CD4-positive, CD25-positive, alpha-beta regulatory T cell (primary cell): ENCODE measurements at regions not wholly inside any gene's neighbourhood (a gene's known extent, or its start where the extent isn't known, plus 50 kb on each side); places are given as distances from the start of the nearest gene placed in this dataset.
A peak's percentile ranks its signal among the peaks of the same experiment; 100 is the strongest.

Experiments used
- ATAC-seq, 2 donors: fragments of 150-1000 bp; cut with Tn5 transposase; one replicate each; pipeline ENCODE4 v1.10.0; 2021; ENCODE audit warnings: low read depth in 2 of 2, moderate number of reproducible peaks in 2 of 2, moderate library complexity in 1 of 2
- DNase-seq, 3 donors: peaks; one replicate each; pipeline versions ENCODE4 v3.0.0 to v3.0.0-alpha.2; 2012 to 2022; ENCODE audit warnings: mixed read lengths in 1 of 3
- H3K27ac ChIP-seq: one replicate; pipeline ENCODE4 v1.7.0; 2013; ENCODE audit warnings: mild to moderate bottlenecking, low read length; ENCODE audit not compliant: insufficient read depth, poor library complexity, severe bottlenecking
- H3K27me3 ChIP-seq: one replicate; pipeline ENCODE4 v1.7.0; 2013; ENCODE audit warnings: low read length; ENCODE audit not compliant: control insufficient read depth, insufficient read depth
- H3K36me3 ChIP-seq: one replicate; pipeline ENCODE4 v1.7.0; 2013; ENCODE audit warnings: mild to moderate bottlenecking, low read length, moderate library complexity; ENCODE audit not compliant: control insufficient read depth, insufficient read depth
- H3K4me1 ChIP-seq: 2 replicates; pipeline ENCODE4 v1.7.0; 2013; ENCODE audit warnings: mild to moderate bottlenecking, low read length; ENCODE audit not compliant: insufficient read depth, control insufficient read depth, poor library complexity, severe bottlenecking
- H3K4me3 ChIP-seq: one replicate; pipeline ENCODE4 v1.7.0; 2013; ENCODE audit warnings: low read depth, mild to moderate bottlenecking, low read length, moderate library complexity
- H3K9me3 ChIP-seq, 2 experiments: 1 replicate in 1 of 2; 2 replicates in 1 of 2; pipeline ENCODE4 v1.7.0; 2013; ENCODE audit warnings: low read length in 2 of 2, mild to moderate bottlenecking in 1 of 2, moderate library complexity in 1 of 2; ENCODE audit not compliant: control insufficient read depth in 2 of 2
- H3K27ac Mint-ChIP-seq, 3 donors: one replicate each; pipeline ENCODE4 v1.8.0; 2020 to 2022; ENCODE audit warnings: mild to moderate bottlenecking in 3 of 3, mixed read lengths in 3 of 3, moderate library complexity in 2 of 3
- H3K27me3 Mint-ChIP-seq: one replicate; pipeline ENCODE4 v1.8.0; 2022; ENCODE audit warnings: mild to moderate bottlenecking, mixed read lengths
- H3K36me3 Mint-ChIP-seq: one replicate; pipeline ENCODE4 v1.8.0; 2020; ENCODE audit warnings: mixed read lengths
- H3K4me1 Mint-ChIP-seq, 4 donors: one replicate each; pipeline ENCODE4 v1.8.0; 2020 to 2022; ENCODE audit warnings: mixed read lengths in 4 of 4, mild to moderate bottlenecking in 1 of 4
- H3K4me3 Mint-ChIP-seq, 4 donors: one replicate each; pipeline ENCODE4 v1.8.0; 2020 to 2022; ENCODE audit warnings: mild to moderate bottlenecking in 4 of 4, mixed read lengths in 4 of 4, moderate library complexity in 3 of 4
- H3K9me3 Mint-ChIP-seq, 7 donors: one replicate each; pipeline ENCODE4 v1.8.0; 2020 to 2022; ENCODE audit warnings: mixed read lengths in 7 of 7, mild to moderate bottlenecking in 3 of 7, moderate library complexity in 2 of 7

GRCh38 chr13:71325556-71325955 is 541.4 kb downstream of the DACH1 start:
- H3K9me3 ChIP-seq: no peaks in the 10 kb centered on the region
- Mint-ChIP-seq H3K4me1 (no peaks in the 10 kb centered on the region), H3K4me3 (no peak overlapping the region), H3K9me3 (peaks cover 0 to 9% (median 2%) of the 10 kb centered on the region in 7 donors), H3K36me3 (no peaks in the 10 kb centered on the region), H3K27me3 (no peaks in the 10 kb centered on the region), H3K27ac (no peak overlapping the region)
- no peak overlapping the region for H3K4me3 ChIP-seq
- no peaks in the 10 kb centered on the region for H3K4me1 ChIP-seq
- no peaks in the 10 kb centered on the region for H3K36me3 ChIP-seq
- H3K27me3 ChIP-seq: no peaks in the 10 kb centered on the region
- no peak for ATAC-seq
- H3K27ac ChIP-seq: no peak overlapping the region
- DNase-seq: no peak

DNA sequence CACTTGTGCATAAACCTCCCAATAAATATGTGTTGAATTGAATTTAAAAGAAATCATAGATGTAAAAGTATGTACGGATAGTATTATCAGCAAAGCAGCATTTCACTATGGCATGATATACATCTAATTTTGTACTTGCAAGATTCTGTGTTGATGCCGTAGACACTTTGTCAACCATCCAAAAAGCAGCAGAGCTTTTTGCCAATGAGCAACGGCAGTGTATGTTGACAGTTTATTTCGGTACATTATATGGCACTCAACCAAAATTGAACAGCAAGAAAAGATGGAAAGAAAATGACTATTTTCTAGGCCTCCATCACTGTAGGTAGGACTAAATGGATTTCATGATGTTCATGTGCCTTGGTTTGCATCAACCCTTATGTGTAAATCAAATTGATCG is 543.7 kb downstream of the DACH1 start:
- Mint-ChIP-seq H3K4me3 (no peak overlapping the region), H3K27ac (no peak overlapping the region), H3K4me1 (no peaks in the 10 kb centered on the region), H3K36me3 (no peaks in the 10 kb centered on the region), H3K27me3 (no peaks in the 10 kb centered on the region), H3K9me3 (peaks cover 0 to 15% (median 4%) of the 10 kb centered on the region in 7 donors)
- H3K27ac ChIP-seq: no peak overlapping the region
- no peaks in the 10 kb centered on the region for H3K4me1 ChIP-seq
- DNase-seq (no peak), ATAC-seq (no peak)
- no peaks in the 10 kb centered on the region for H3K9me3 ChIP-seq
- no peaks in the 10 kb centered on the region for H3K27me3 ChIP-seq
- no peak overlapping the region for H3K4me3 ChIP-seq
- no peaks in the 10 kb centered on the region for H3K36me3 ChIP-seq

GRCh38 chr13:71320452-71320851 is 546.6 kb downstream of the DACH1 start:
- H3K9me3 ChIP-seq: no peaks in the 10 kb centered on the region
- Mint-ChIP-seq H3K36me3 (no peaks in the 10 kb centered on the region), H3K9me3 (peaks cover 0 to 11% (median 5%) of the 10 kb centered on the region in 7 donors), H3K27me3 (no peaks in the 10 kb centered on the region), H3K4me1 (no peaks in the 10 kb centered on the region), H3K27ac (no peak overlapping the region), H3K4me3 (no peak overlapping the region)
- H3K4me3 ChIP-seq: no peak overlapping the region
- ATAC-seq (no peak), DNase-seq (peak in 1 of 3 donors; percentile 21)
- H3K4me1 ChIP-seq: no peaks in the 10 kb centered on the region
- no peak overlapping the region for H3K27ac ChIP-seq
- no peaks in the 10 kb centered on the region for H3K27me3 ChIP-seq
- no peaks in the 10 kb centered on the region for H3K36me3 ChIP-seq

DNA sequence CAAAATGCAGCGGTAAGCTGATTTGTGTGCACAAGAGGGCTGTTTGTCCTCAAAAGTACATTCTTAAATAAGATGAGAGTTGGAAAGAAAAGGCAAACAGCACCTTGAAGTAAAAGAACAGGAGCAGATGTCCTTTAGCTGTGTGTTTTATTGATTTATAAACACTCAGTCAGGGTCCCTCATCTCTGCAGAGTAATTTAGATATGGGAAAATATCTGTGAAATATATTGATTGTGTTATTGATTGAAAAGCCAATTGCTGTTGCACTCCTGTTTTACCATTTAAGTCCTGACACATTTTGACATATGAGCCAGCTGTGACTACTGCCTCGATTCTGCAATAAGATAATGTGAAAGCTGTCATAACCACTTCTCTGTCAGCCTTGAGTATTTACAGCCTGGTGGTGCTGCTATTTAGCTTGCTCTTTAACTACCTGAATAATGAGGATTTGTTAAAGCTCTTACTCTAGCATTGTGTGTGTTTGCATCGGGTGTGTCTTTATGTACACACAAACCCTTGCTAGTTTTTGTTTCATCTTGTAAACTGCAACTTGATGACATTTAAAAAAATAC is 550.1 kb downstream of the DACH1 start:
- H3K4me3 Mint-ChIP-seq: no peak overlapping the region
- H3K36me3 Mint-ChIP-seq: no peaks in the 10 kb centered on the region
- DNase-seq: no peak
- no peaks in the 10 kb centered on the region for H3K27me3 ChIP-seq
- H3K27ac Mint-ChIP-seq: no peak overlapping the region
- H3K27me3 Mint-ChIP-seq: no peaks in the 10 kb centered on the region
- H3K4me3 ChIP-seq: no peak overlapping the region
- no peak overlapping the region for H3K27ac ChIP-seq
- no peaks in the 10 kb centered on the region for H3K36me3 ChIP-seq
- no peaks in the 10 kb centered on the region for H3K4me1 Mint-ChIP-seq
- no peaks in the 10 kb centered on the region for H3K4me1 ChIP-seq
- H3K9me3 ChIP-seq: no peaks in the 10 kb centered on the region
- H3K9me3 Mint-ChIP-seq: peaks cover 0 to 11% (median 0%) of the 10 kb centered on the region in 7 donors
- ATAC-seq: no peak

GRCh38 chr13:71312923-71313322 is 554.1 kb downstream of the DACH1 start:
- Histone ChIP-seq H3K27ac (no peak overlapping the region), H3K4me3 (no peak overlapping the region), H3K9me3 (no peaks in the 10 kb centered on the region), H3K36me3 (no peaks in the 10 kb centered on the region), H3K4me1 (no peaks in the 10 kb centered on the region), H3K27me3 (no peaks in the 10 kb centered on the region)
- no peaks in the 10 kb centered on the region for H3K36me3 Mint-ChIP-seq
- ATAC-seq (no peak), DNase-seq (no peak)
- H3K4me1 Mint-ChIP-seq: peaks cover 0 to 2% (median 0%) of the 10 kb centered on the region in 4 donors
- H3K27me3 Mint-ChIP-seq: no peaks in the 10 kb centered on the region
- peaks cover 0 to 1% (median 0%) of the 10 kb centered on the region in 7 donors for H3K9me3 Mint-ChIP-seq
- no peak overlapping the region for H3K27ac Mint-ChIP-seq
- no peak overlapping the region for H3K4me3 Mint-ChIP-seq

DNA sequence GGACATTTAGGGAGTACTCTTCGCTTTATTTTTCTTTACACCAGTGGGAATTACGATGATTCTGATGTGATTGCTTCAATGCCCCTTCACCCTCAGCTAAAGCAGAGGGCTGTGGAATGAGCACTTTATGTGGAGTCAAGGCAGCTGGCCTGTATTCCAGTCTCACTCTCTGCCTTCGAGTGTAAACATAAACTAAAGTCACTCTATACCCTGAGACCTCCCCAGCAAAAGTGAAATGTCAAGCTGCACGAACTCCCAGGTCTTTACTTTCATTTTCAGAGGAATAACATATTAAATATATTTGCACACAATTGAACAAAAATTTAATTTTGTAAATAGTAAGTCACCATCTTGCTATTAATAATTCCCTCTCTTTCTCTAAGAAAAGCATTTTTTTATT is 557.1 kb downstream of the DACH1 start:
- H3K4me3 ChIP-seq: no peak overlapping the region
- Mint-ChIP-seq H3K4me1 (peaks cover 0 to 2% (median 0%) of the 10 kb centered on the region in 4 donors), H3K27me3 (no peaks in the 10 kb centered on the region), H3K27ac (no peak overlapping the region), H3K4me3 (no peak overlapping the region), H3K9me3 (peaks cover 0 to 2% (median 0%) of the 10 kb centered on the region in 7 donors), H3K36me3 (no peaks in the 10 kb centered on the region)
- no peaks in the 10 kb centered on the region for H3K9me3 ChIP-seq
- H3K36me3 ChIP-seq: no peaks in the 10 kb centered on the region
- H3K4me1 ChIP-seq: no peaks in the 10 kb centered on the region
- H3K27ac ChIP-seq: no peak overlapping the region
- ATAC-seq: no peak
- no peaks in the 10 kb centered on the region for H3K27me3 ChIP-seq
- no peak for DNase-seq

DNA sequence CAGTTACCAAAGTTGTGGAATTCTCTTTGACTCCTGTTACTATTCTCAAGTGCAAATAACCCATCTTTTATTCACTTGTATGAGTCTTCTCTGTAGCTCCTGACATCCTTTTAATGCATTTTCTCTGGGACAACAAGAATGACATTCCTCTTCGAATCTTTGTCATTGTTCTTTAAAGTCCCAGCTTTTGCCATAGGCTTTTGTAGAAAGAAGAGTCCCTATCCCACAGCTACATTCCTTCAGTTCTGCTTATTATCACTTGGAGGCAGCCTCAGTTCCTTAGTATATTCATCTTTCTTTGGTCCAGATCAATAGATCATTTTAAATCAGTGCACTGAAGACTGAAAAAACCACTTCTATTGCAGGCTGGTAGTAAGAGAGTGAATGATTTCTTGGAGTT is 560.2 kb downstream of the DACH1 start:
- Histone ChIP-seq H3K27me3 (no peaks in the 10 kb centered on the region), H3K4me1 (no peaks in the 10 kb centered on the region), H3K36me3 (no peaks in the 10 kb centered on the region), H3K27ac (no peak overlapping the region), H3K4me3 (no peak overlapping the region), H3K9me3 (no peaks in the 10 kb centered on the region)
- Mint-ChIP-seq H3K27me3 (no peaks in the 10 kb centered on the region), H3K4me3 (no peak overlapping the region), H3K36me3 (no peaks in the 10 kb centered on the region), H3K9me3 (peaks cover 0 to 2% (median 0%) of the 10 kb centered on the region in 7 donors), H3K27ac (peak overlapping the region in 1 of 3 donors; percentile 68), H3K4me1 (peaks cover 0 to 2% (median 0%) of the 10 kb centered on the region in 4 donors)
- ATAC-seq: no peak
- DNase-seq: no peak

DNA sequence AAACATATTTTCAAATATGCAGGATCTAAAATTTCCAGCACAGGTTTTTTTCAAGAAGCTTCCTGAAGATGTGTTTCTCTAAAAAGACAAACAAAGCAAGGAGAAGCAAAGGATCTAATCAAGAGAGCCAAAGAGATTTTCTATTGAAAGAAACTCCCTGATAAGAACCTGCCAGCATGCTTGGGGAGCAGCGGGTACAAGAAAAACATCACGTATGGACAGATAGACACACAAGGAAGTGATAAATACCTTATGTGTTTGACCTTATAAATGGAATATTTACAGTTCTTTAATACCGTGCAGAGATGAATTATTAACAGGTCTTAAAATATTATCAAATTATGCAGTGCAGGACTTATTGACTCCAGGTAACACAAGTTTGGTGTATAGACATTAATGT is 562.1 kb downstream of the DACH1 start:
- no peaks in the 10 kb centered on the region for H3K27me3 Mint-ChIP-seq
- H3K9me3 ChIP-seq: no peaks in the 10 kb centered on the region
- peaks cover 0 to 1% (median 0%) of the 10 kb centered on the region in 4 donors for H3K4me1 Mint-ChIP-seq
- no peaks in the 10 kb centered on the region for H3K36me3 Mint-ChIP-seq
- no peaks in the 10 kb centered on the region for H3K36me3 ChIP-seq
- H3K4me1 ChIP-seq: no peaks in the 10 kb centered on the region
- DNase-seq: no peak
- H3K4me3 ChIP-seq: no peak overlapping the region
- no peak overlapping the region for H3K4me3 Mint-ChIP-seq
- no peaks in the 10 kb centered on the region for H3K27me3 ChIP-seq
- H3K27ac ChIP-seq: no peak overlapping the region
- no peak for ATAC-seq
- H3K9me3 Mint-ChIP-seq: peaks cover 0 to 2% (median 0%) of the 10 kb centered on the region in 7 donors
- no peak overlapping the region for H3K27ac Mint-ChIP-seq
